GM12873 (cell line): ENCODE measurements at regions not wholly inside any gene's neighbourhood (a gene's known extent, or its start where the extent isn't known, plus 50 kb on each side); places are given as distances from the start of the nearest gene placed in this dataset.

Source experiments
- CTCF ChIP-seq: IDR thresholded peaks from 2 replicates; pipeline ENCODE4 v1.5.1; 2012; ENCODE audit warnings: low read depth, mild to moderate bottlenecking, moderate library complexity, low read length, control low read depth; ENCODE audit not compliant: insufficient read depth; ENCODE audit errors: missing control alignments

- no peak for TF ChIP-seq CTCF
Measured at GRCh38 chr4:27648416-27648815, 787.8 kb downstream of the STIM2 start.

GRCh38 chr4:27662426-27662825, 801.8 kb downstream of the STIM2 start:
- no peak for TF ChIP-seq CTCF

- no peak for TF ChIP-seq CTCF
Measured at GRCh38 chr4:27666943-27667342, 806.3 kb downstream of the STIM2 start.

GRCh38 chr4:27668001-27668400, 807.4 kb downstream of the STIM2 start:
- TF ChIP-seq CTCF: no peak

GRCh38 chr4:27678027-27678426, 817.4 kb downstream of the STIM2 start:
- no peak for TF ChIP-seq CTCF

- TF ChIP-seq CTCF: peak; percentile 83
Measured at GRCh38 chr4:27684610-27685011, 824.0 kb downstream of the STIM2 start.

GRCh38 chr4:27685091-27685490, 824.5 kb downstream of the STIM2 start:
- no peak for TF ChIP-seq CTCF
